ENCODE measurements at regions not wholly inside any gene's neighbourhood (a gene's known extent, or its start where the extent isn't known, plus 50 kb on each side); places are given as distances from the start of the nearest gene placed in this dataset.

- TF ChIP-seq CTCF (conservative IDR thresholded peaks at IDR 0.05): no peak
- TF ChIP-seq EZH2 (IDR thresholded peaks at IDR 0.05; ENCODE audit: low read depth): no peak
Measured at GRCh38 chr20:55252521-55252920, 752.8 kb downstream of the CBLN4 start.

Data from PC-9 (cell line).